HCT116 (cell line): ENCODE measurements at regions not wholly inside any gene's neighbourhood (a gene's known extent, or its start where the extent isn't known, plus 50 kb on each side); places are given as distances from the start of the nearest gene placed in this dataset.

ENCODE experiments used
- CTCF ChIP-seq, 3 experiments: fragments of 200-600 bp in 1 of 3; sonication (generic) in 1 of 3; IDR thresholded peaks in 2 of 3; conservative IDR thresholded peaks in 1 of 3; 2 replicates each; pipeline ENCODE4 v1.5.1; 2012 to 2017; ENCODE audit warnings: low read depth in 2 of 3, low read length in 2 of 3, antibody characterized with exemption in 1 of 3, borderline replicate concordance in 1 of 3, control low read depth in 1 of 3, mild to moderate bottlenecking in 1 of 3, mixed read lengths in 1 of 3, mixed run types in 1 of 3, moderate library complexity in 1 of 3; ENCODE audit not compliant: insufficient read depth in 1 of 3
- JUND ChIP-seq: IDR thresholded peaks from 2 replicates; pipeline ENCODE4 v1.6.1; 2012

DNA sequence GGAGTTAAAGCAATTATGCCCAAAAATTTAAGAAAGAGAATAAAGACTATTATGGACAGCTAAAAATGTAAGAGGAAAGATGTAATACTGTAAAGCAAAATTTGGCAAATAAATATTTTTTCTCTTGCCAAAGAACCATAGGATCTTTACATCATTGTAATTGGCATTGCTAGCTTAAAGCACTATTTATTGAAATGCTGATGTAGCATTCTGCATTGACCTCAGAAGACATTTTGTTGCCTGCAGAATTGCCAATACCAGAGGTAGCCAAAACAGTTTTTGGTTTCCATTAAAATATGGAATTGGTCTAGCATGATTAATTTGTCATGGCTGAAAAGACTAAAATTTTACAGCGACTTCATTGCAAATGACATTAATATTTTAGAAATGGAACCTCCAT, 191.5 kb upstream of the CHODL start:
- TF ChIP-seq CTCF (IDR thresholded peaks at IDR 0.05 in 2 of 3, conservative IDR thresholded peaks at IDR 0.05 in 1 of 3; ENCODE audit: borderline replicate concordance in 1 of 3, insufficient read depth in 1 of 3, low read depth in 2 of 3, low read length in 2 of 3) (no peak), JUND (no peak)
